Bronchial epithelial cell (primary cell): ENCODE measurements at regions not wholly inside any gene's neighbourhood (a gene's known extent, or its start where the extent isn't known, plus 50 kb on each side); places are given as distances from the start of the nearest gene placed in this dataset.

Experiments used
- DNase-seq: peaks from one replicate; pipeline ENCODE4 v3.0.0-alpha.2; 2010; ENCODE audit warnings: low read depth
- FAIRE-seq: peaks from 2 replicates; lab custom pipeline; 2011; peaks lifted over from hg19 to GRCh38; lab: Jason Lieb, UNC
- H3K27me3 ChIP-seq: 2 replicates; pipeline ENCODE4 v1.5.1; 2011; ENCODE audit warnings: low read length; ENCODE audit not compliant: control insufficient read depth, insufficient read depth
- H3K36me3 ChIP-seq: 2 replicates; pipeline ENCODE4 v1.5.1; 2011; ENCODE audit warnings: low read length; ENCODE audit not compliant: control insufficient read depth, insufficient read depth
- H3K4me3 ChIP-seq: 2 replicates; pipeline ENCODE4 v1.5.1; 2011; ENCODE audit warnings: mild to moderate bottlenecking, low read depth, low read length, control low read depth
- TF ChIP-seq, protein P1 (sequence below): IDR thresholded peaks from 2 replicates; pipeline ENCODE4 v1.5.1; 2011; ENCODE audit warnings: mild to moderate bottlenecking, moderate library complexity, low read length, control low read depth, inconsistent platforms; ENCODE audit not compliant: insufficient read depth, severe bottlenecking

DNA sequence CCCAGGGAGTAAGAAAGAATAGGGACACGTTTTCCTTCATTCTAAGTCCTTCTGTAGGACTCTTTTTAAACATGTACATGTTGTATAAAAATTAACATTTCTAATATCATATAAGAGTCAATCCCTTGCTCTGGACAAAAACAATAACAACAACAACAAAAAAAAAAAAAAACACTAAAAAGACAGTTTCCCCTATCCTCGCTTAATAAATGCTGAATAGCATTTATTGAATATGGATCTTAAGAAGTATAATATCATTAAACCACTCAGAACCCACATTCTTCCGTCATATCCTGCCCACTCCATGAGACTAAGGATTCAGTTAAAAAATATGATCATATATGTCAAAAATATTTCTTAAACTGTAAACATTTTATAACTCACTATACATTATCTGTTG lies 145.1 kb downstream of the AQP9 start:
- FAIRE-seq = no peak

DNA sequence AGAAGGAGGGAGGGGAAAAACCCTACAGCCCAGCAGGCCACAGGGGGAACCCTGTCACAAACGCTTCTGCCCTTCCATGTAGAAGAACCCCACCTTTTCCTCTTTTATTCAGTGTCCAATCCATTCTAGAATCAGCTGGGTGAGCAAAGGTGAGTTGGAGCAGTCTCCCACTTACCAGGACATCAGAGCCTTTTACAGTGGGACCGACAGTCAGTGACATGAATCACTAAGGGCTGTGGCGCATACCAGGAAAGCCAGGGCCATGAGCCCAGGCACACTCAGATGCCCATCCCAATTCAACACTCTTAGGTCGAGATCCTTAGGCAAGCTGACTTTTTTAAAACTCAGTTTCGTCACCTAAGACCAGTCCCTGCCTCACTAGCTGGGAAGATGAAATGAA lies 146.1 kb downstream of the AQP9 start:
- H3K4me3 ChIP-seq = no peak overlapping the region
- H3K27me3 ChIP-seq = no peaks in the 10 kb centered on the region
- TF ChIP-seq, protein P1, sequence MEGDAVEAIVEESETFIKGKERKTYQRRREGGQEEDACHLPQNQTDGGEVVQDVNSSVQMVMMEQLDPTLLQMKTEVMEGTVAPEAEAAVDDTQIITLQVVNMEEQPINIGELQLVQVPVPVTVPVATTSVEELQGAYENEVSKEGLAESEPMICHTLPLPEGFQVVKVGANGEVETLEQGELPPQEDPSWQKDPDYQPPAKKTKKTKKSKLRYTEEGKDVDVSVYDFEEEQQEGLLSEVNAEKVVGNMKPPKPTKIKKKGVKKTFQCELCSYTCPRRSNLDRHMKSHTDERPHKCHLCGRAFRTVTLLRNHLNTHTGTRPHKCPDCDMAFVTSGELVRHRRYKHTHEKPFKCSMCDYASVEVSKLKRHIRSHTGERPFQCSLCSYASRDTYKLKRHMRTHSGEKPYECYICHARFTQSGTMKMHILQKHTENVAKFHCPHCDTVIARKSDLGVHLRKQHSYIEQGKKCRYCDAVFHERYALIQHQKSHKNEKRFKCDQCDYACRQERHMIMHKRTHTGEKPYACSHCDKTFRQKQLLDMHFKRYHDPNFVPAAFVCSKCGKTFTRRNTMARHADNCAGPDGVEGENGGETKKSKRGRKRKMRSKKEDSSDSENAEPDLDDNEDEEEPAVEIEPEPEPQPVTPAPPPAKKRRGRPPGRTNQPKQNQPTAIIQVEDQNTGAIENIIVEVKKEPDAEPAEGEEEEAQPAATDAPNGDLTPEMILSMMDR = no peak
- peak; percentile 22 for DNase-seq
- no peak for FAIRE-seq
- no peaks in the 10 kb centered on the region for H3K36me3 ChIP-seq

More for the DNA sequence above, 145.1 kb downstream of the AQP9 start:
- TF ChIP-seq, protein P1 = no peak
- no peak for DNase-seq
- Histone ChIP-seq H3K27me3 (no peaks in the 10 kb centered on the region), H3K36me3 (no peaks in the 10 kb centered on the region), H3K4me3 (no peak overlapping the region)

DNA sequence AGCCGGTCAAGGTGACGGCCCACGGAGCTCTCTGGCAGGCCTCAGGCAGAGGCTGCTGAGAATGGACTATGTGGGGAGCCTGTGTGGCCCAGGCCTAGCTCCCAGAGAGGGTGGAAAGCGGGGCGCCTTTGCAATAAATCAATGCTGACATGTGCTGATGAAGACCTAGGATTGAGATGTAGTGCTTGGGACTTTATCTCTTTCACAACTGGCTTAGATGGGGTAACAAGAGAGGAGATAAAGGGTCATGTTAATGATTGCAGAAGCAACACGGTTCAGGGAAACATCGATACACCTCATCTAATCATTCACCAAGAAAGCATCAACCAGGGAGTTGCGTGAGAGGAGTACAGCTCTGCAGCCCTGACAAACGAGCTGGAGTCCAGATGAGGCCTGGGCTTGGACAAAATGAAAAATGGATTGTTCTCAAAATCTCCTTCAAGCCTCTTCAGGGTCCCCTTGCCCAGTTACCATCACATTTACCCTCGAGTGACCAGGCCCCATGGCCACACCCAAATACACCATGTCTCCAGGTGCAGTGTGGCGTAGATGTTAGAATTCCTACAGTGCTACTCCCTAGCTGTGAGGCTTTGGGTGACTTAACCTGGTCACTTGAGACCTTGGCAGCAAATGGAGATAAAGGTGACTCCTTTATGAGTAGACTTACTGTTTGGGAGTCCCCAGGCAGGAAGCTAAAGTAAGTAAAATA lies 146.4 kb upstream of the LIPC start:
- TF ChIP-seq, protein P1 = no peak
- DNase-seq (no peak), FAIRE-seq (no peak)
- Histone ChIP-seq H3K36me3 (no peaks in the 10 kb centered on the region), H3K27me3 (no peaks in the 10 kb centered on the region), H3K4me3 (no peak overlapping the region)

DNA sequence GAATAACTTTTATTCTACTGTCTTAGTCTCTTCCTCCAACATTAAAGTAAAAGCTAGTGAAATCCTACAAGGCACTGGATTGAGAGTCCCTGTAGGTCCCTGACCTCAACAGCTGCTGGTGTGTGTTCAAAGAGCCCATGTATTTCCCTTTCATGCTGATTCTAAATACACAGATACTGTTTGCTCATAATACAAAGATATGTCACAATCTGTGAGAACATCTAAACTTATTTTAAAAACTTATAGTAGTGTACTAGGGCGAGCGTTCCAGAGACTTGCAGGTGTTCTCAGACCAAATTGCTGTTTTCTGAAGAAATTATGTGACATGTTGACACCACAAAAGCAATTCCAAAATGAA lies 145.9 kb upstream of the LIPC start:
- DNase-seq (no peak), FAIRE-seq (no peak)
- no peaks in the 10 kb centered on the region for H3K36me3 ChIP-seq
- no peaks in the 10 kb centered on the region for H3K27me3 ChIP-seq
- H3K4me3 ChIP-seq = no peak overlapping the region
- TF ChIP-seq, protein P1 = no peak

DNA sequence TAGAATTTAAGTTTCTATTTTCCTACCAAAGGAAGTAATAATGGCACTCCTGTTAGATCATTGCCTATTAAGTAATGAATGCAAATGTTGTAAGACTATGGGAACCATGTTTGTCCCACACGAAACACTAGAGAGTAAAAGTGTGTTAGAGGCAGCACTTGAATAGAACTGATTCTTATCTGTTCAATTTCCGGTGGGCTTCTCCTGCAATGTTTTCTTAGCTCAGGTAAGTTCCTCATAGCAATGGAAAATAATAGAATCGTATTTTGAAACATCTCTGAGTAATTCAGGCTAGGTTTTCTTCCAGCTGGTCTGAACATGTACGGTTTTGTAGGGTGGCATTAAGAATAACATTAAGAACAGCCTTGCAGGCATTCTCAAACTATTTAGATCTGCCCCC lies 145.3 kb upstream of the LIPC start:
- peak; percentile 92 for DNase-seq
- H3K27me3 ChIP-seq = no peaks in the 10 kb centered on the region
- TF ChIP-seq, protein P1 = no peak
- no peak overlapping the region for H3K4me3 ChIP-seq
- no peak for FAIRE-seq
- H3K36me3 ChIP-seq = no peaks in the 10 kb centered on the region

DNA sequence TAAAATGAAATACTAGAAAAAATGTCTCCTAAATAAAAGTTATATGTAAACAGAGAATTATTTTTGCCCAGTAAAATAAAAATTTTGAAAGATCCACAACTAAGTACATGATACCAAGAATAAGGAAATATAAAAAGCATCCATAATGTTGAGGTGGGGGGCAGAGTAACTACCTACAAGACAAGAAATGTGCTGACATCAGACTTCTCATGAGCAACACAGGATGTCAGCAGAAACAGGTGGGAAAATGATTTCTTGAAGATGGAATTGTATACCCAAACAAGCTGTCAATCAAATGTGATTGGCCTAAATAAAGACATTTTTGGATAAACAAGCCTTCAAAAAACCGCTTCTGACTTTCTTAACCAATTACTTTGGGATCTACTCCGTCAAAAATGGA lies 143.9 kb upstream of the LIPC start:
- no peaks in the 10 kb centered on the region for H3K36me3 ChIP-seq
- H3K27me3 ChIP-seq = no peaks in the 10 kb centered on the region
- TF ChIP-seq, protein P1 = no peak
- no peak overlapping the region for H3K4me3 ChIP-seq
- FAIRE-seq = no peak
- no peak for DNase-seq
